ENCODE measurements at regions not wholly inside any gene's neighbourhood (a gene's known extent, or its start where the extent isn't known, plus 50 kb on each side); places are given as distances from the start of the nearest gene placed in this dataset.

DNA sequence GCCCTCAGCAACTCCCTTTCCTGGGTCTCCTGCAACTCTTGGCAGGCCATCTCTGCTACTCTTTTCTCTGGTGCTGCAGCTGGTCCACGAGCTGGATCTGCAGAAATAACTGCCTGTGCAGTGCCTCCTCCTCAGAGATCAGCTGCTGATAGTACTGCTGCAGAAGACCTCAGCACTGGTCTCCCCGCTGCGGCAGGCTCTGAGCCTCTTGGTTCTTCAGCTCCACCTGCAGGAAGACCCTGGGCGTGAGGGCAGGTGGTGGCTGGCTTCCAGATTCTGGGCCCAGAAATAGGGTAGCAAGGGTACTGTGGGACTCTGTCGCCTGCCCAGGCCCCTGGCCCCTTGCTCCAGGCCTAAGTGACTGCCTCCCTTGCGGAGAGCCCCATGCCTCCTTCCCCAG is 79.7 kb upstream of the C2CD4B start:
- FAIRE-seq (no peak), DNase-seq (ENCODE audit: low read depth, low spot score) (no peak)
- peaks cover 11% of the 10 kb centered on the region for H3K4me1 ChIP-seq (ENCODE audit: control insufficient read depth, extremely low read depth, insufficient read depth, low read length)
- dilution Hi-C loops (cut with MboI; ENCODE audit: extremely low pct_ligation_motif_present, low sequenced_read_pairs) = no loop called here
- no peak overlapping the region for H2AFZ ChIP-seq (ENCODE audit: control insufficient read depth, low read length)
- no peaks in the 10 kb centered on the region for H3K9me3 ChIP-seq (ENCODE audit: control insufficient read depth, low read depth, low read length)
- no peak overlapping the region for H3K4me3 ChIP-seq (ENCODE audit: control insufficient read depth in 2 of 3, extremely low read depth in 1 of 3, insufficient read depth in 2 of 3, low read depth in 1 of 3, low read length in 3 of 3)
- H3K27ac ChIP-seq (ENCODE audit: control insufficient read depth, insufficient read depth, low read length) = no peak overlapping the region
- peaks cover 4% of the 10 kb centered on the region for H3K27me3 ChIP-seq (ENCODE audit: control insufficient read depth, extremely low read depth, insufficient read depth, low read length)
- no peak overlapping the region for H3K9ac ChIP-seq (ENCODE audit: control insufficient read depth, extremely low read depth, insufficient read depth, low read length)
- no peaks in the 10 kb centered on the region for H3K9me1 ChIP-seq (ENCODE audit: control insufficient read depth, extremely low read depth, insufficient read depth, low read length)
- no peaks in the 10 kb centered on the region for H3K79me2 ChIP-seq (ENCODE audit: control insufficient read depth, insufficient read depth, low read length)
- no peaks in the 10 kb centered on the region for H4K20me1 ChIP-seq (ENCODE audit: control insufficient read depth, extremely low read depth, insufficient read depth, low read length)
- no peaks in the 10 kb centered on the region for H3K36me3 ChIP-seq (ENCODE audit: control insufficient read depth in 2 of 2, extremely low read depth in 1 of 2, insufficient read depth in 2 of 2, low read length in 2 of 2)
- H3K4me2 ChIP-seq (ENCODE audit: control insufficient read depth, extremely low read depth, insufficient read depth, low read depth, low read length) = no peak overlapping the region
- TF ChIP-seq, protein P1, sequence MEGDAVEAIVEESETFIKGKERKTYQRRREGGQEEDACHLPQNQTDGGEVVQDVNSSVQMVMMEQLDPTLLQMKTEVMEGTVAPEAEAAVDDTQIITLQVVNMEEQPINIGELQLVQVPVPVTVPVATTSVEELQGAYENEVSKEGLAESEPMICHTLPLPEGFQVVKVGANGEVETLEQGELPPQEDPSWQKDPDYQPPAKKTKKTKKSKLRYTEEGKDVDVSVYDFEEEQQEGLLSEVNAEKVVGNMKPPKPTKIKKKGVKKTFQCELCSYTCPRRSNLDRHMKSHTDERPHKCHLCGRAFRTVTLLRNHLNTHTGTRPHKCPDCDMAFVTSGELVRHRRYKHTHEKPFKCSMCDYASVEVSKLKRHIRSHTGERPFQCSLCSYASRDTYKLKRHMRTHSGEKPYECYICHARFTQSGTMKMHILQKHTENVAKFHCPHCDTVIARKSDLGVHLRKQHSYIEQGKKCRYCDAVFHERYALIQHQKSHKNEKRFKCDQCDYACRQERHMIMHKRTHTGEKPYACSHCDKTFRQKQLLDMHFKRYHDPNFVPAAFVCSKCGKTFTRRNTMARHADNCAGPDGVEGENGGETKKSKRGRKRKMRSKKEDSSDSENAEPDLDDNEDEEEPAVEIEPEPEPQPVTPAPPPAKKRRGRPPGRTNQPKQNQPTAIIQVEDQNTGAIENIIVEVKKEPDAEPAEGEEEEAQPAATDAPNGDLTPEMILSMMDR (optimal IDR thresholded peaks at IDR 0.05 in 1 of 3, IDR thresholded peaks at IDR 0.05 in 1 of 3, conservative IDR thresholded peaks at IDR 0.05 in 1 of 3; ENCODE audit: extremely low read depth in 1 of 3, insufficient read depth in 2 of 3, low read length in 3 of 3) = no peak
- no peak for TF ChIP-seq EZH2 (IDR thresholded peaks at IDR 0.05; ENCODE audit: low read length)

- Histone ChIP-seq H3K9me1 (ENCODE audit: control insufficient read depth, extremely low read depth, insufficient read depth, low read length) (no peaks in the 10 kb centered on the region), H3K4me2 (ENCODE audit: control insufficient read depth, extremely low read depth, insufficient read depth, low read depth, low read length) (peak overlapping the region; percentile 48), H4K20me1 (ENCODE audit: control insufficient read depth, extremely low read depth, insufficient read depth, low read length) (no peaks in the 10 kb centered on the region), H3K9me3 (ENCODE audit: control insufficient read depth, low read depth, low read length) (no peaks in the 10 kb centered on the region), H3K9ac (ENCODE audit: control insufficient read depth, extremely low read depth, insufficient read depth, low read length) (no peak overlapping the region), H3K27ac (ENCODE audit: control insufficient read depth, insufficient read depth, low read length) (no peak overlapping the region), H2AFZ (ENCODE audit: control insufficient read depth, low read length) (no peak overlapping the region), H3K36me3 (ENCODE audit: control insufficient read depth in 2 of 2, extremely low read depth in 1 of 2, insufficient read depth in 2 of 2, low read length in 2 of 2) (no peaks in the 10 kb centered on the region), H3K4me1 (ENCODE audit: control insufficient read depth, extremely low read depth, insufficient read depth, low read length) (peaks cover 11% of the 10 kb centered on the region), H3K27me3 (ENCODE audit: control insufficient read depth, extremely low read depth, insufficient read depth, low read length) (peaks cover 7% of the 10 kb centered on the region), H3K4me3 (ENCODE audit: control insufficient read depth in 2 of 3, extremely low read depth in 1 of 3, insufficient read depth in 2 of 3, low read depth in 1 of 3, low read length in 3 of 3) (no peak overlapping the region), H3K79me2 (ENCODE audit: control insufficient read depth, insufficient read depth, low read length) (no peaks in the 10 kb centered on the region)
- dilution Hi-C loops (cut with MboI; ENCODE audit: extremely low pct_ligation_motif_present, low sequenced_read_pairs) = no loop called here
- TF ChIP-seq, protein P1 (optimal IDR thresholded peaks at IDR 0.05 in 1 of 3, IDR thresholded peaks at IDR 0.05 in 1 of 3, conservative IDR thresholded peaks at IDR 0.05 in 1 of 3; ENCODE audit: extremely low read depth in 1 of 3, insufficient read depth in 2 of 3, low read length in 3 of 3) = no peak
- TF ChIP-seq EZH2 (IDR thresholded peaks at IDR 0.05; ENCODE audit: low read length) = no peak
- peak; percentile 70 for DNase-seq (ENCODE audit: low read depth, low spot score)
- FAIRE-seq = peak; percentile 59
Observed at GRCh38 chr15:62248277-62248984, 83.3 kb upstream of the C2CD4B start.

All from keratinocyte (primary cell).